Esophagus (tissue), 2 donors: ENCODE measurements at regions not wholly inside any gene's neighbourhood (a gene's known extent, or its start where the extent isn't known, plus 50 kb on each side); places are given as distances from the start of the nearest gene placed in this dataset.

Experiments used
- H3K27ac ChIP-seq, 2 donors: one replicate each; pipeline ENCODE4 v1.5.1; 2013; ENCODE audit warnings: low read depth in 2 of 2, mild to moderate bottlenecking in 2 of 2, inconsistent platforms in 1 of 2, low read length in 1 of 2, moderate library complexity in 1 of 2
- H3K27me3 ChIP-seq, 2 donors: one replicate each; pipeline ENCODE4 v1.6.1; 2013; ENCODE audit warnings: low read length in 2 of 2, control low read depth in 1 of 2, mild to moderate bottlenecking in 1 of 2; ENCODE audit not compliant: insufficient read depth in 2 of 2, control insufficient read depth in 1 of 2
- H3K36me3 ChIP-seq, 2 donors: one replicate each; pipeline ENCODE4 v1.6.1; 2013; ENCODE audit warnings: low read length in 1 of 2; ENCODE audit not compliant: control insufficient read depth in 2 of 2, insufficient read depth in 2 of 2
- H3K4me1 ChIP-seq, 2 donors: one replicate each; pipeline ENCODE4 v1.6.1; 2013; ENCODE audit warnings: low read length in 1 of 2; ENCODE audit not compliant: control insufficient read depth in 2 of 2, insufficient read depth in 2 of 2
- H3K4me3 ChIP-seq, 2 donors: one replicate each; pipeline ENCODE4 v1.5.1; 2013; ENCODE audit warnings: low read length in 2 of 2, mild to moderate bottlenecking in 2 of 2, low read depth in 1 of 2, moderate library complexity in 1 of 2
- H3K9me3 ChIP-seq, 2 donors: one replicate each; pipeline ENCODE4 v1.6.1; 2013; ENCODE audit warnings: mild to moderate bottlenecking in 2 of 2, low read depth in 1 of 2, low read length in 1 of 2, moderate library complexity in 1 of 2; ENCODE audit not compliant: control insufficient read depth in 2 of 2, insufficient read depth in 1 of 2
- WGBS, 2 donors: extraction: QIAGEN DNeasy Blood & Tissue Kit; methylation state at CpG; one replicate each; pipeline ENCODE4 v1.1.7; 2013; 5-methylcytosine and 5-hydroxymethylcytosine counted together
- donor health status: healthy with polysubstance abuse.
- donor health status: Bipolar disorder and iron deficiency.

DNA sequence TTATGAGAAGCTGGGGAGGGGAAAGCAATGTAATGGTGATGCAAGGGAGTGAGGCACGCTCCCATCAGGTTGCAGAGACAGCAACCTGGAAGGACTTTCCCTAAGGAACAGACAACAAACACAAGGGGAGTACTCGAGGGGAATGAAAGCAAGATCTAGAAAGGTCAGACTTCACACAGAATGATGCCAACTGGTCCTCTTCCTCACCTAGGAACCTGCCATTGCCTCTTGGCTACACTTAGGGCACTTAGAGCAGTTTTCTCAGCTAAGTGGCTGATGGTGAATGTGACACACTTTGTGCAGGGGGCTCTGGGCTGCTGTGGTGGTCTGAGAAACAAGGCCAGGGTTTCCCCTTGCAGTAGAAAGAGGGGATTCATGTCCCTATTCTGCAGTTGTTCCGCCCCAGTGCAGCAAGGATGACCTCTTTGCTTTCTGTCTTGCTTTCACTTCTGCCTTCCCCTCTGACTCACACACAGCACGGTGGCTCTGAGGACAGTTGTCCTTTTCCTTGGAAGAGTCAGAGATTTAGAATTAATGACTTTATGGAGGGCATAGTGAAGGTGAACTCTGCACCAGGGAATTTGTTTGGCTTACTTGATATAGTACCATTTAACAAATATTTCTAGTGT, 394.0 kb upstream of the KLF4 start:
- WGBS, 2 donors, result 59 to 75% methylated on average over 4 of the region's 4 CpGs
- no peaks in the 10 kb centered on the region for H3K4me1 ChIP-seq

DNA sequence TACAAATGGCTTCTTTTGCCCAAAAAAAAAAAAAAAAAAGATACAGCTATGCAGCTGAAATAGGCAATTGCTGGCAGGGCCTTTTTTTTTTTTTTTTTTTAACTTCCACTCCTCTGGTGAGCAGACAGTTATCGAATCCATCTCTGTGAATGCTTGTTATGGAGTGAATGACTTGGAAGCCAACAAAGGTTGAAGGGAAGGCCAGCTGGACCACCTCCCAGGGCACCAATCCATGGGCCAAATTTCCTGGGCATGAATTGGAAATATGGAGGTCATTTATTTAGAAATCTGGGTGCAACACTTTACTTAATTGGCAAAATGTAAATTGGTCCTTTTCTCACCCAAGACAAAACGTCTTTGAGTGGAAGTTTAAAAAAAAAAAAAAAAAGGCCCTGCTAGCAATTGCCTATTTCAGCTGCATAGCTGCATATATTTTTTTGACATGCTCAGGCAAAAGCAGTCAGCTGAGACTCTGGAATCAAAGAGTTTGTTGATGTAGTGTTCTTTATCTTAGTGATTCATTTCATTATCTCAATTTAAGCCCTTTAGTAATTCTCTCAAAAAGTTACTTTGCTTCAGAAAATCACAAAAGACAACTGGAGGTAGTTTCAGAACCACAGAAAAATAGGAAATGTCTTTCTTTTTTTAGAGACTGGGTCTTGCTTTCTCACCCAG, 392.2 kb upstream of the KLF4 start:
- H3K4me1 ChIP-seq, result no peaks in the 10 kb centered on the region
- WGBS, 2 donors, result 38 to 49% methylated on average over 2 of the region's 2 CpGs
- H3K27me3 ChIP-seq, result no peaks in the 10 kb centered on the region
- no peak overlapping the region for H3K4me3 ChIP-seq
- no peaks in the 10 kb centered on the region for H3K9me3 ChIP-seq
- no peak overlapping the region for H3K27ac ChIP-seq
- no peaks in the 10 kb centered on the region for H3K36me3 ChIP-seq

More for the DNA sequence above, 394.0 kb upstream of the KLF4 start:
- no peaks in the 10 kb centered on the region for H3K9me3 ChIP-seq
- no peaks in the 10 kb centered on the region for H3K27me3 ChIP-seq
- no peaks in the 10 kb centered on the region for H3K36me3 ChIP-seq
- no peak overlapping the region for H3K27ac ChIP-seq
- H3K4me3 ChIP-seq, result no peak overlapping the region

DNA sequence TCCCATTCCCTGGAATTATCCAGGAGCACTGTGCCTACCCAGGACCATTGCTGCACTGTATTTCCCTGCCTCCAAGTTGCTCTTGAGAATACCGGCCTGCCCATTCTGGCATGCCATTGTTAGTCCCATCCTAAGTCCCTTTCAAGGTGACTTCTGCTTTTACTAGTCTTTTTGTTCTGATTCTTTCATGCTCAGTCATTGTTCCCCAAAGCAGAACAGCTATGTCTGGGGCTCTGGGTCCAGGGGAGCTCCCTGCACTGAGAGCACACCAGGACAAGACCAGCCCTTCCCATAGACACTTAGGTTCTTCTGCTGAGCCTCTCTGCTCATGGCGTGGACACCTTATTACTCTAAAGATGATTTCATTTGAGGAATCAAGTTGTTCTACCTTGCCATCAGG, 388.9 kb upstream of the KLF4 start:
- H3K27ac ChIP-seq, result no peak overlapping the region
- no peak overlapping the region for H3K4me3 ChIP-seq
- H3K4me1 ChIP-seq, result no peaks in the 10 kb centered on the region
- H3K27me3 ChIP-seq, result no peaks in the 10 kb centered on the region
- H3K36me3 ChIP-seq, result no peaks in the 10 kb centered on the region
- no peaks in the 10 kb centered on the region for H3K9me3 ChIP-seq
- 97 to 98% methylated on average over 2 of the region's 2 CpGs for WGBS, 2 donors

DNA sequence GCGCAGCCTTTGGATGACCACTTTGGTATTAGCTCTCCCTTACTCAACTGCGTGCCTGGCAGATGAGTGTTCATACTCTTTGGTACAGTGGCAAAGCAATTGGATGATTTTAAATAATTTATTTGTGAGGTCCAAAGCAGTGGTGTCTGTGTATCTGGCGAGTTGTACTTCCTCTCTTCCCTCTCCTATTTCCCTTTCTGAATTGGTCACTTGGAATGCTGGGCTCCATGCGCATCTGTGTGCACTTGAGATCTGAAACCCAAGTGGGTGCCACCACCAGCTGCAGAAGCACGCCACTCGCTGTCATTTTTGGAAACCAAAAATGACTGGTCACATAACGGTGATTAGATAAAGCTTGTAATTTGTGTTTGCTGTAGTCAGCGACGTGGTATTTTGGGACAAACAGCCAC, 386.0 kb upstream of the KLF4 start:
- no peaks in the 10 kb centered on the region for H3K4me1 ChIP-seq
- 91 to 92% methylated on average over 9 of the region's 9 CpGs for WGBS, 2 donors
- no peak overlapping the region for H3K27ac ChIP-seq

DNA sequence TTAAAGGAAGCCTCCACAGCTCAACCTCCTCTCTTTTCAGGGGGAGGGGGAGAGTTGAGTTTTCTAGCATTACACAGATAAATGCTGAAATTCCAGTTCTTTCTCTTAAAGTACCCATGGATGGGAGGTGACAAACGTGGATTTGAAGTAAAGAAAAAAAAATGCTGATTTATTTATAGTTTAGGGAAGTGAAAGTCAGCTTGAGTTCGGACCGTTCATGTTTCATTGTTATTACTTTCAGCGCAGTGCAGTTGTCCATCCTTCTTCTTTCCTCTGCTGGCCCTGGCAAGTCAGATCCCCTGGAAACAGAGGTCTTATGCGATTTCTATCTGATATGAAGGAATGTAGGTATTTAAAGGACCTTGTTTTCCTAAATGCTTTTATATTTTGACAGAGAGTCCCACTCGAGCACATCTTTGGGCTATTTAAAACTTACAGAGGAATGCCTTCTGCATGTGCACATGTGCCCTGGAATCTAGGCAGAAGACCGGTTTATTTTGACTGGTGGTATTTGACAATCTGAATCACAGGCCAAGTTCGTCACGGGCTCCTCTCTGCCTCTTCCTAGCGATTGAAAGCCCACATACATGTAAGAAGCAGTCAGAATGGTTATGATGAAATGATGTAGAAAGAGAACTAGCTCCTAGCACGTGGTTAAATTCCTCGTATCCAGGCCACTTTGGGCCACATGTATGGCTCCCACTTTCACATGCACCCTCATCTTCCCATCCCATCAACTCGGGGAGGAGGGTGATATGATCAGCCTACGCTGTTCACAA, 385.2 kb upstream of the KLF4 start:
- Histone ChIP-seq H3K4me1 (no peaks in the 10 kb centered on the region), H3K36me3 (no peaks in the 10 kb centered on the region), H3K27ac (no peak overlapping the region), H3K4me3 (no peak overlapping the region), H3K9me3 (no peaks in the 10 kb centered on the region), H3K27me3 (no peaks in the 10 kb centered on the region)
- WGBS, 2 donors, result 75 to 78% methylated on average over 14 of the region's 14 CpGs

More for the DNA sequence above, 386.0 kb upstream of the KLF4 start:
- no peaks in the 10 kb centered on the region for H3K27me3 ChIP-seq
- H3K4me3 ChIP-seq, result no peak overlapping the region
- no peaks in the 10 kb centered on the region for H3K36me3 ChIP-seq
- no peaks in the 10 kb centered on the region for H3K9me3 ChIP-seq

DNA sequence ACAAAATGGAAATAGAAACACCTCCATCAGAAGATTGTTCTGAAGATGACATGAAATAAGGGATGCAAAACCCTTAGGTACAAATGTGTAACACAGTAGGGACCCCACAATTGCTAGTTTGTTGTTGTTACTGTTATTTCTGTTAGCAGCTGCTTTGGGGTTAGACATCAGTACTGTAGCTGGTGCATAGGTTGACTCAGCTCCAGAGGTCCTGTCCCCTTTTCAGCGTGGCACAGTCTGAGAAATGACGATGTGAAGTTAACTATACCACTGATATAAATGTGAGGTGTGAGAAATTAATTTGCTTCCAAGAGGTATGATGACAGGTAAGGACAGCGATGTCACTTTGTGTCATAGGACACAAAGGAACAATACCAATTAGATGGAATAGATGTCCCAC, 384.6 kb upstream of the KLF4 start:
- no peak overlapping the region for H3K4me3 ChIP-seq
- H3K27ac ChIP-seq, result no peak overlapping the region
- H3K36me3 ChIP-seq, result no peaks in the 10 kb centered on the region
- H3K27me3 ChIP-seq, result no peaks in the 10 kb centered on the region
- 87 to 97% methylated on average over 3 of the region's 3 CpGs for WGBS, 2 donors
- H3K9me3 ChIP-seq, result no peaks in the 10 kb centered on the region
- H3K4me1 ChIP-seq, result no peaks in the 10 kb centered on the region

DNA sequence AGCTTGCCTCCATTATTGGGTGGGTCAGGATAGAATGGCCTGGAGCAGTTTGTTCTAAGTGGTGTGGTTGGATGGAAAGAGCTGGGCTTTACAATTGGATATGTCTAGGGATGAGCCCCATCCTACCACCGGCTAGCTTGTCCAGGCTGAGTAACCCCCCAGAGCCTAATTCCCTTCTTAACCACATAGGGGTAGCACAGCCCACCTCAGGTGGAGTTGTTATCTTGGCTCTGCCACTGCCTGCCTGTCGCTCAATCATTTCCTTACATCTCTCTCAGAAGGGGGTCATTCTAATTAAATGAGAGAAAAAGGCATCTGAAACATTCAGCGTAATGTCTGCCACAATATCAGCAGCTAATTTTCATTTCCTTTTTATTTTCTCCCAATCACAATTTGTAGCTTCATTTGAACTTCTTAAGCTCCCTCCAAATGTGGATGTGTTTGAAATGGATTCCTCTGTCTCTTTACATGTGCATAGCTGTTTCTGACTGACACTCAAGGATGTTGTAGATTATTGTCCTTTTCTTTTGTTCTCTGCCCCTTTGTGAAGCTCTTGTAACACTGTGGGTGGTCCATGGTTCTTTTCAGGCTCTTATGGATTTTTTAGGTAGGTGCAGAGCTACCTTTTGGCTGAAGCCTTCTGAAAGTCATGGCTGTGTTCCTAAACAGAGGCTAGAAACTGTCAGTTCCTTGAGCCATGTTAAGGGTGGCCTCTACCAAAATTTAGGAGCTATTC, 383.1 kb upstream of the KLF4 start:
- H3K27me3 ChIP-seq, result no peaks in the 10 kb centered on the region
- H3K27ac ChIP-seq, result no peak overlapping the region
- WGBS, 2 donors, result 84 to 96% methylated on average over 3 of the region's 3 CpGs
- H3K4me3 ChIP-seq, result no peak overlapping the region
- no peaks in the 10 kb centered on the region for H3K9me3 ChIP-seq
- H3K36me3 ChIP-seq, result no peaks in the 10 kb centered on the region
- no peaks in the 10 kb centered on the region for H3K4me1 ChIP-seq

DNA sequence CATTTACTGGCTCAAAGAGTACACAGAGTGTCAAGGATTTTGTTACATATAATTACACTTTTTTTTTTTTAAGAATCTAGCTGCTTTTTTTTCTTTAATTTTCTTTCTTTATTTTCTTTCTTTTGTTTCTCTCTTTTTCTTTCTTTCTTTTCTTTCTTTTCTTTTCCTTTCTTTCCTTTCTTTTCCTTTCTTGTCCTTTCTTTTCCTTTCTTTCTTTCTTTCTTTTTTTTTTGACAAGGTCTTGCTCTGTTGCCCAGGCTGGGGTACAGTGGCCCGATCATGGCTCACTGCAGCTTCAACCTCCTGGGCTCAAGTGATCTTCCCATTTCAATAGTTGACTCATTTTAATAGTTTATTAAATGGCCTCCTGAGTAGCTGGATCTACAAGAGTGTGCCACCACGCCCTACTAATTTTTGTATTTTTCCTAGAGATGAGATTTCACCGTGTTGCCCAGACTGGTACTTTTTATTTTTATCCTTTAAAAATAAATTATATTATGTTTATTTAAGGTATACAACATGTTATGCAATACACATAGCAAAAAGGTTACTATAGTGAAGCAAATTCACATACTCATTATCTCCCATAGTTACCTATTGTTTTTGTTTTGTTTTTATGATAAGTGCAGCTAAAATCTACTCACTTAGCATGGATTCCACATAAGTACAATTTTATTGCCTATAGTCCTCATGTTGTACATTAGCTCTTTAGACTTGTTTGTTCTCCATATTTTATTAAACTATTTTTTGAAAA, 381.5 kb upstream of the KLF4 start:
- no peaks in the 10 kb centered on the region for H3K9me3 ChIP-seq
- WGBS, 2 donors, result 71 to 78% methylated on average over 3 of the region's 3 CpGs
- no peak overlapping the region for H3K4me3 ChIP-seq
- H3K36me3 ChIP-seq, result no peaks in the 10 kb centered on the region
- H3K27me3 ChIP-seq, result no peaks in the 10 kb centered on the region
- no peak overlapping the region for H3K27ac ChIP-seq
- no peaks in the 10 kb centered on the region for H3K4me1 ChIP-seq

DNA sequence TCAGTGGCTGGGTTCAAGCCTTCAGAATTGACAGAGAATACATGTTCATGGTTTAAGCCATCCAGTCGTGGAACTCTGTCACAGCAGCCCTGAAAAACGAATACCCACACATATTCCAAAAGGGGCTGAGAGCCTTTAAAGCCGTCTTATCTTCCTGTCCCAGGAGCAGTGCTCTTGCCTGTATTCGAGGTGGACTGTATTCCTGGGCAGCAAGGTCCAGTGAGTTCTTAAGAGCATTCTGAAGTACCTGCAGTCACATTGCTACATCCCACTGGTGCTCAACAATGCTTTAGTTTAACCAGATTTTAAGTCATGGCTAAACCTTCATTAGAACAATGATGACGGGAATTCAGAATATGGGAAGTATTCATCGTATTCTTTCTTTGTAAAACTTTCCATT, 380.7 kb upstream of the KLF4 start:
- WGBS, 2 donors, result 79 to 80% methylated on average over 6 of the region's 6 CpGs
- Histone ChIP-seq H3K36me3 (no peaks in the 10 kb centered on the region), H3K9me3 (no peaks in the 10 kb centered on the region), H3K27ac (no peak overlapping the region), H3K27me3 (no peaks in the 10 kb centered on the region), H3K4me3 (no peak overlapping the region), H3K4me1 (no peaks in the 10 kb centered on the region)
